Gastrocnemius medialis (tissue), 4 donors: ENCODE measurements at regions not wholly inside any gene's neighbourhood (a gene's known extent, or its start where the extent isn't known, plus 50 kb on each side); places are given as distances from the start of the nearest gene placed in this dataset.
"Not testable (repeated sequence)": the region's sequence is repeated elsewhere in the genome, so short reads cannot be mapped to it uniquely, and the experiment has no call there.

Experiments
- CTCF ChIP-seq, 5 experiments: fragments of 450-650 bp in 3 of 5; fragments of 200-600 bp in 2 of 5; sonication (generic) in 2 of 5; IDR thresholded peaks in 4 of 5; conservative IDR thresholded peaks in 1 of 5; 1 replicate in 4 of 5; 2 replicates in 1 of 5; pipeline ENCODE4 v1.5.1; 2016 to 2019; ENCODE audit warnings: antibody characterized with exemption in 5 of 5, mild to moderate bottlenecking in 3 of 5, moderate library complexity in 3 of 5
- POLR2A ChIP-seq, 2 donors: fragments of 450-650 bp; IDR thresholded peaks; one replicate each; pipeline ENCODE4 v1.6.1; 2017; ENCODE audit warnings: antibody characterized with exemption in 2 of 2, mild to moderate bottlenecking in 2 of 2, moderate library complexity in 2 of 2

- not testable (repeated sequence) for TF ChIP-seq CTCF (IDR thresholded peaks at IDR 0.05 in 4 of 5, conservative IDR thresholded peaks at IDR 0.05 in 1 of 5); POLR2A (IDR thresholded peaks at IDR 0.05)
These were observed 1055.6 kb downstream of the DIPK2A start for GRCh38 chr3:145027186-145027585.
